Kidney (tissue), 13 donors: ENCODE measurements at regions not wholly inside any gene's neighbourhood (a gene's known extent, or its start where the extent isn't known, plus 50 kb on each side); places are given as distances from the start of the nearest gene placed in this dataset.

Source experiments
- DNase-seq, 5 donors: peaks; one replicate each; pipeline ENCODE4 v3.0.0-alpha.2; 2013 to 2020
- FAIRE-seq: peaks from 2 replicates; lab custom pipeline; 2012; peaks lifted over from hg19 to GRCh38; lab: Jason Lieb, UNC
- H3K27ac ChIP-seq, 2 donors: one replicate each; pipeline ENCODE4 v1.7.0; 2013; ENCODE audit warnings: low read depth in 2 of 2, low read length in 2 of 2, inconsistent platforms in 1 of 2
- H3K27me3 ChIP-seq: one replicate; pipeline ENCODE4 v1.7.1; 2013; ENCODE audit warnings: low read length, inconsistent platforms; ENCODE audit not compliant: control insufficient read depth, insufficient read depth
- H3K36me3 ChIP-seq, 3 donors: one replicate each; pipeline versions ENCODE4 v1.7.0 to v1.7.1; 2013; ENCODE audit warnings: low read length in 3 of 3, control low read depth in 1 of 3, inconsistent platforms in 1 of 3; ENCODE audit not compliant: insufficient read depth in 3 of 3, control insufficient read depth in 2 of 3
- H3K4me1 ChIP-seq, 3 donors: one replicate each; pipeline versions ENCODE4 v1.7.0 to v1.7.1; 2013; ENCODE audit warnings: low read length in 3 of 3, inconsistent platforms in 1 of 3, low read depth in 1 of 3; ENCODE audit not compliant: control insufficient read depth in 2 of 3, insufficient read depth in 2 of 3
- H3K4me3 ChIP-seq, 3 donors: one replicate each; pipeline versions ENCODE4 v1.7.0 to v1.8.1; 2013; ENCODE audit warnings: low read length in 3 of 3, control low read depth in 1 of 3, inconsistent platforms in 1 of 3
- H3K9ac ChIP-seq, 3 donors: one replicate each; pipeline versions ENCODE4 v1.7.0 to v1.7.1; 2013; ENCODE audit warnings: low read length in 3 of 3, control low read depth in 1 of 3, inconsistent platforms in 1 of 3
- H3K9me3 ChIP-seq, 3 donors: one replicate each; pipeline versions ENCODE4 v1.7.0 to v1.7.1; 2013; ENCODE audit warnings: low read length in 3 of 3, control low read depth in 1 of 3, inconsistent platforms in 1 of 3; ENCODE audit not compliant: control insufficient read depth in 2 of 3, insufficient read depth in 1 of 3
- CTCF ChIP-seq: IDR thresholded peaks from 3 replicates; pipeline ENCODE4 v1.5.1; 2012; ENCODE audit warnings: mild to moderate bottlenecking, moderate library complexity, borderline replicate concordance; ENCODE audit not compliant: insufficient read depth; ENCODE audit errors: extremely low read depth
- intact Hi-C: fragments of 100-400 bp; cut with DNase I; formaldehyde crosslinking; loops from one replicate; pipeline ENCODE4 v1.11.1; 2022
- donor health status: control.
- donor health status: control.
- donor health status: control.
- donor health status: control.
- donor health status: control.
- donor health status: DM: yes; HTN: yes; CAD: no.
- donor health status: Normal renal cell carcinoma (clear cell type).

GRCh38 chr14:39762576-39763401, 330.6 kb upstream of the FBXO33 start:
- FAIRE-seq: no peak

GRCh38 chr14:39755269-39755878, 323.1 kb upstream of the FBXO33 start:
- peak in 2 of 5 donors; percentile 52 for DNase-seq

More at GRCh38 chr14:39762576-39763401, 330.6 kb upstream of the FBXO33 start:
- no peak for DNase-seq
- no peak overlapping the region for H3K9ac ChIP-seq
- intact Hi-C loops: no loop called here
- H3K4me3 ChIP-seq: no peak overlapping the region
- no peak for TF ChIP-seq CTCF
- H3K9me3 ChIP-seq: no peaks in the 10 kb centered on the region
- no peaks in the 10 kb centered on the region for H3K36me3 ChIP-seq
- no peak overlapping the region for H3K27ac ChIP-seq
- no peaks in the 10 kb centered on the region for H3K27me3 ChIP-seq
- no peaks in the 10 kb centered on the region for H3K4me1 ChIP-seq

DNA sequence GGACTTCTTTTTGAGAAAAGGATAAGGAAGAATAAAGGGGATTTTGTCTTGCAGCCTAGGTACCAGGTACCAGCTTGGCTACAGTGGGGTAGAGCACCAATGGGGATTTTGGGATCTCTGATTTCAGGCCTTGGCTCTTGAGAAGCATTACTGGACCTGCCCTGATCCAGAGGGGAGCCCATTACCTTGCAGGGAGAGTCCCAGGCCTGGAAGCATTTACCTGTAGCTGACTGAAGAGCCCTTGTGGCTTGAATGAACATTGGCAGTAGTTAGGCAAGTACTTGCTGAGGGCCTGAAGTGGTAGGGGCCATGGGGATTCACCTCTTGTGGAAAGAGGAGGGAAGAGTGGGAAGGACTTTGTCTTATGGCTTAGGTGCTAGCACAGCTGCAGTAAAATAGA, 308.2 kb upstream of the FBXO33 start:
- H3K27me3 ChIP-seq: no peaks in the 10 kb centered on the region
- H3K36me3 ChIP-seq: no peaks in the 10 kb centered on the region
- H3K9ac ChIP-seq: no peak overlapping the region
- no peak for FAIRE-seq
- H3K9me3 ChIP-seq: peaks cover 0 to 4% (median 0%) of the 10 kb centered on the region in 3 donors
- no peak for DNase-seq
- no peak overlapping the region for H3K27ac ChIP-seq
- no peak for TF ChIP-seq CTCF
- H3K4me1 ChIP-seq: no peaks in the 10 kb centered on the region
- H3K4me3 ChIP-seq: no peak overlapping the region
- intact Hi-C loops: no loop called here

More at GRCh38 chr14:39755269-39755878, 323.1 kb upstream of the FBXO33 start:
- no peaks in the 10 kb centered on the region for H3K36me3 ChIP-seq
- peak; percentile 64 for FAIRE-seq
- H3K4me1 ChIP-seq: no peaks in the 10 kb centered on the region
- H3K27me3 ChIP-seq: no peaks in the 10 kb centered on the region
- no peak for TF ChIP-seq CTCF
- intact Hi-C loops: no loop called here
- H3K9ac ChIP-seq: no peak overlapping the region
- H3K27ac ChIP-seq: no peak overlapping the region
- H3K4me3 ChIP-seq: no peak overlapping the region
- no peaks in the 10 kb centered on the region for H3K9me3 ChIP-seq
